Dermis blood vessel endothelial cell (primary cell): ENCODE measurements at regions not wholly inside any gene's neighbourhood (a gene's known extent, or its start where the extent isn't known, plus 50 kb on each side); places are given as distances from the start of the nearest gene placed in this dataset.
"Not testable (repeated sequence)": the region's sequence is repeated elsewhere in the genome, so short reads cannot be mapped to it uniquely, and the experiment has no call there.

Experiments
- DNase-seq: peaks from one replicate; pipeline ENCODE4 v3.0.0; 2010

GRCh38 chr13:74270018-74270417 is 135.8 kb upstream of the KLF12 start:
- no peak for DNase-seq

GRCh38 chr13:74266861-74267260 is 132.7 kb upstream of the KLF12 start:
- no peak for DNase-seq

GRCh38 chr13:74266309-74266708 is 132.1 kb upstream of the KLF12 start:
- no peak for DNase-seq

GRCh38 chr13:74264333-74264732 is 130.1 kb upstream of the KLF12 start:
- no peak for DNase-seq

- DNase-seq = not testable (repeated sequence)
Measured at GRCh38 chr13:74260420-74260819, 126.2 kb upstream of the KLF12 start.

- no peak for DNase-seq
Measured at GRCh38 chr13:74259641-74260040, 125.4 kb upstream of the KLF12 start.

GRCh38 chr13:74258961-74259360 is 124.8 kb upstream of the KLF12 start:
- DNase-seq = no peak

GRCh38 chr13:74256969-74257368 is 122.8 kb upstream of the KLF12 start:
- DNase-seq = no peak

GRCh38 chr13:74253161-74253560 is 119.0 kb upstream of the KLF12 start:
- DNase-seq = no peak

- no peak for DNase-seq
Measured at GRCh38 chr13:74251778-74252519, 117.7 kb upstream of the KLF12 start.

GRCh38 chr13:74250738-74251190 is 116.6 kb upstream of the KLF12 start:
- DNase-seq = no peak

GRCh38 chr13:74248477-74248876 is 114.3 kb upstream of the KLF12 start:
- no peak for DNase-seq

GRCh38 chr13:74246487-74246886 is 112.3 kb upstream of the KLF12 start:
- peak; percentile 3 for DNase-seq

GRCh38 chr13:74243637-74244526 is 109.7 kb upstream of the KLF12 start:
- DNase-seq = peak; percentile 15

- not testable (repeated sequence) for DNase-seq
Measured at GRCh38 chr13:74241343-74241742, 107.1 kb upstream of the KLF12 start.

GRCh38 chr13:74230984-74231501 is 96.8 kb upstream of the KLF12 start:
- DNase-seq = no peak

- DNase-seq = no peak
Measured at GRCh38 chr13:74229242-74229641, 95.0 kb upstream of the KLF12 start.

GRCh38 chr13:74227476-74228158 is 93.4 kb upstream of the KLF12 start:
- no peak for DNase-seq

- DNase-seq = no peak
Measured at GRCh38 chr13:74226791-74227475, 92.7 kb upstream of the KLF12 start.

GRCh38 chr13:74221752-74222151 is 87.5 kb upstream of the KLF12 start:
- no peak for DNase-seq

GRCh38 chr13:74219566-74219965 is 85.4 kb upstream of the KLF12 start:
- no peak for DNase-seq

- no peak for DNase-seq
Measured at GRCh38 chr13:74218291-74218690, 84.1 kb upstream of the KLF12 start.
